HG03280 (cell line): ENCODE measurements at regions not wholly inside any gene's neighbourhood (a gene's known extent, or its start where the extent isn't known, plus 50 kb on each side); places are given as distances from the start of the nearest gene placed in this dataset.

Experiments used
- ATAC-seq: cut with Tn5 transposase; IDR thresholded peaks from one replicate; pipeline ENCODE4 v1.9.1; 2021; ENCODE audit warnings: mild to moderate bottlenecking, moderate library complexity; ENCODE audit not compliant: unreplicated experiment

DNA sequence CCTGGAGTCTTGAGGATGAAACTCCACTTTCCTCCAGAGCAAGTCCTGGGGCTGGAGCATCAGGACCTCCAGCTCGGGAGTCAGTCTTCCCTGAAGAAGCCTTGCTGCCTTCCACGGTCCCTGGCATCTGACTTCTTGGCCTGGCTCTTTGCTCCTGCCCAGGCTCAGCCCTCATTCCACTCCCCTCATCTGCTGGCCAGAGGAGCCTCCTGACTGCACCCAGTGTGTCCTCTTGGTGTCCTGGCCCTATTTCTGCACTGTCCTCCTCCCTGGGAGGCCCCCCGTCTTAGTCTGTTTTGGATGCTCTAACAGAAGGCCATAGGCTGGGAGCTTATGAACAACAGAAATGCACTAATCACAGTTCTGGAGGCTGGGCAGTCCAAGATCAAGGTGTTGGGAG lies 231.5 kb downstream of the LOXHD1 start:
- no peak for ATAC-seq

DNA sequence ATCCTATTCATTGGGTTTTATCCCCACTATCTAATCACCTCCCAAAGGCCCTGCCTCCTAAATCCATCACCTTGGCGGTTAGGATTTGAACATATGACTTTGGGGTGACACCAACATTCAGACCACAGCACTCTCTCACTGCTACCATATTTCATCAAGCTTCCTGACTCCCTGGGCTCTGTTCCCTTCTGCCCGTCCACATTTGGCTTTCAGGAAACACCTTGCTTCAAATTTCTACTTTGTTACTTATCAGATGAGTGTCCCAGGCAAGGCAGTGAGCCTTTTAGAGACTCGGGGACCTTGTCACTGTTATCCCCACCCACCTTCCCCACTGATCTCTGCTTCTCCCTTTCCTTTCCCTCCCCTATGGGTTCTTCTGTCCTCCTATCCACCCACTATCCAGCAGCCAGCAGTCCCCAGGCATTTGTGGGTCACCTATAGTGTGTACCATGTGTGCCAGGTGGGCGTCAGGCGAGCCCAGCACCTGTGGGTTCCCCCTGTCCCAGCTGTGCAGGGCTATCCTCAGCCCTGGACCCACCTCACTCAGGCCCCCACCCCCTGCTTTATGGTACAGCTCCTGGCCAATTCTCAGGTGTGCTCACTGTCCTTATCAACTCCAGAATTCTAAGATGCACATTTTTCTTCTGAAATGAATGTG lies 230.9 kb downstream of the LOXHD1 start:
- ATAC-seq, result no peak

DNA sequence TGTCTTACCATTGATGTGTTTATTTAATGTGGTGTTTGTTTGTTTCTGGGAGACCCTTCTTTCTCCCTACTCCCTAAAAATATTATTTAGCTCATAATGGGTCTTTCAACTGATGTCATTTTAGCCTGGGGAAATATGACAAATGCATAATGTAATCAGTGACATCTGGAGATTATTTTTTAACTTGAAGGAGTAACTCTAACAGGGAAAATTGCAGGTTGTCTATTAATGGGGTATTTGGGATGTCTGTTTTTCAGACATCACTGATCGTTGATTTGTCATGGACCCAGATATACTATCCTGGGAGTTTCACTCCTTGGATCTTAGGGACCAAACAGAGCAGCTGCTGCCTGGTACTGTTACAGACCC lies 230.4 kb downstream of the LOXHD1 start:
- ATAC-seq, result no peak
